Thymus (tissue), 11 donors: ENCODE measurements at regions not wholly inside any gene's neighbourhood (a gene's known extent, or its start where the extent isn't known, plus 50 kb on each side); places are given as distances from the start of the nearest gene placed in this dataset.

Experiments
- DNase-seq, 9 donors: peaks; one replicate each; pipeline ENCODE4 v3.0.0-alpha.2; 2013; ENCODE audit warnings: low spot score in 9 of 9, low read depth in 6 of 9, missing footprints in 1 of 9
- H3K27ac ChIP-seq, 2 donors: one replicate each; pipeline ENCODE4 v1.5.1; 2013; ENCODE audit warnings: control low read depth in 1 of 2, low read depth in 1 of 2, low read length in 1 of 2, mild to moderate bottlenecking in 1 of 2, moderate library complexity in 1 of 2
- H3K27me3 ChIP-seq, 2 donors: one replicate each; pipeline ENCODE4 v1.5.1; 2013; ENCODE audit warnings: low read length in 1 of 2; ENCODE audit not compliant: control insufficient read depth in 2 of 2, insufficient read depth in 1 of 2
- H3K36me3 ChIP-seq, 2 donors: one replicate each; pipeline ENCODE4 v1.5.1; 2013; ENCODE audit warnings: low read length in 1 of 2, mild to moderate bottlenecking in 1 of 2, moderate library complexity in 1 of 2; ENCODE audit not compliant: control insufficient read depth in 2 of 2, insufficient read depth in 2 of 2
- H3K4me1 ChIP-seq, 2 donors: one replicate each; pipeline ENCODE4 v1.5.1; 2013; ENCODE audit warnings: low read length in 2 of 2; ENCODE audit not compliant: control insufficient read depth in 2 of 2, insufficient read depth in 2 of 2
- H3K4me3 ChIP-seq, 2 donors: one replicate each; pipeline ENCODE4 v1.5.1; 2013; ENCODE audit warnings: low read length in 2 of 2, control low read depth in 1 of 2, mild to moderate bottlenecking in 1 of 2
- H3K9me3 ChIP-seq, 2 donors: one replicate each; pipeline ENCODE4 v1.5.1; 2013; ENCODE audit warnings: low read length in 1 of 2, mild to moderate bottlenecking in 1 of 2; ENCODE audit not compliant: control insufficient read depth in 2 of 2, insufficient read depth in 1 of 2
- WGBS: extraction: QIAGEN DNeasy Blood & Tissue Kit; methylation state at CpG from one replicate; pipeline ENCODE4 v1.1.7; 2013; 5-methylcytosine and 5-hydroxymethylcytosine counted together
- donor health status: healthy.

DNA sequence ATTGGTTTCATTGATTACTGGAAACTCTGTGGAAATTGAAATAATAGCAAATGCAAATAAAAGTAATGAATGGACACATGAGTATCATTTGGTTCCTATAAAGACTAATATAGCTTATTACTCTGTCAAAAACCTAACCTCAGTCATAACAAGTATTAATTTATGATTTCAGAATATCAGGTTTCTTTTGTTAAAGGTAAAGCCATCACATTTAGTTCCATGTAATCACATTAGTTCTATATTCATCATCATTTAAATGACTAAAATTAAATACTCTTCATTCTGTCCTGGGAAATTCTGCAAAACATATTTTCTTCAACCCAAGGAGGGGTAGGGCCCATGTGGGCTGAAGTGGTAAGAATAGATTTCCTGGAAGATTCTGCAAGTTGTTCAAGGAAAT lies 68.2 kb upstream of the ANO3 start:
- Histone ChIP-seq H3K27me3 (no peaks in the 10 kb centered on the region), H3K9me3 (no peaks in the 10 kb centered on the region), H3K4me3 (no peak overlapping the region), H3K27ac (no peak overlapping the region), H3K36me3 (no peaks in the 10 kb centered on the region), H3K4me1 (no peaks in the 10 kb centered on the region)
- DNase-seq: no peak

- H3K9me3 ChIP-seq: no peaks in the 10 kb centered on the region
- no peak overlapping the region for H3K4me3 ChIP-seq
- DNase-seq: no peak
- H3K36me3 ChIP-seq: no peaks in the 10 kb centered on the region
- H3K27ac ChIP-seq: no peak overlapping the region
- no peaks in the 10 kb centered on the region for H3K4me1 ChIP-seq
- H3K27me3 ChIP-seq: no peaks in the 10 kb centered on the region
Measured at GRCh38 chr11:26264266-26264665, 67.7 kb upstream of the ANO3 start.

GRCh38 chr11:26268980-26269660 lies 62.8 kb upstream of the ANO3 start:
- WGBS: 88% methylated on average over 7 of the region's 7 CpGs
- H3K4me1 ChIP-seq: no peaks in the 10 kb centered on the region
- H3K4me3 ChIP-seq: no peak overlapping the region
- H3K27ac ChIP-seq: no peak overlapping the region
- no peaks in the 10 kb centered on the region for H3K36me3 ChIP-seq
- no peaks in the 10 kb centered on the region for H3K27me3 ChIP-seq
- DNase-seq: no peak
- H3K9me3 ChIP-seq: no peaks in the 10 kb centered on the region

GRCh38 chr11:26271666-26272065 lies 60.3 kb upstream of the ANO3 start:
- Histone ChIP-seq H3K36me3 (no peaks in the 10 kb centered on the region), H3K4me3 (no peak overlapping the region), H3K27ac (no peak overlapping the region), H3K4me1 (no peaks in the 10 kb centered on the region), H3K9me3 (no peaks in the 10 kb centered on the region), H3K27me3 (no peaks in the 10 kb centered on the region)
- DNase-seq: no peak
- WGBS: 77% methylated on average over 2 of the region's 2 CpGs

DNA sequence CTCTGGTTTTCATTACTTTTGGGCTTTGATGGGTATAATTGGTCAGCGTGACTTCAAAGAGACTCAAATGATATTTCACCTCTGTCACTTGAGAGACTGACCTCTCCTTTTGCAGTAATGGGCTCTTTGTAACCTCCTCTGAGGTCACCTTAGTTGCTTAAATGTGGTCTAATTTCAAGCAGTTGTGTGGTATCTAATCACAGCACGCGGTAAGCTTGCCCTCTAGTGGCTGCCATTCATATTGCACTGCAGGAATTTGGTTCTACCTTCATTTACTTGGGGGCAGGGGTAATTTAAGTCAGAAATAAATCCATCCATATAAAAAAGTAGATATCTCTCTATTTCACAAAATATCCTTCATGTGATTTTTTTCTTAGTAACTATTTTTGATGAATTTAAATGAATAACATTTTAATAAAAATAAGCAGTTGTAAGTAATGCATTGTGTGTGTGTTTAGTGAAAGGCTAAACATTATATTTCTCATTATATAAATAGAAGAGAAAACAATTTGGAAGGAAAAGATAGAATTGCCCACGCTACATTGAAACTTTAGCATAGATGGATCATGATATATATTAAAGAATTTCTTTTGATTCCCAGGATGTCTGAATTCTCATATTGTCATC lies 55.0 kb upstream of the ANO3 start:
- Histone ChIP-seq H3K4me3 (no peak overlapping the region), H3K27ac (no peak overlapping the region), H3K36me3 (no peaks in the 10 kb centered on the region), H3K4me1 (no peaks in the 10 kb centered on the region), H3K9me3 (no peaks in the 10 kb centered on the region), H3K27me3 (no peaks in the 10 kb centered on the region)
- peak in 5 of 9 donors; percentile 17 to 48 (median 26) for DNase-seq
- WGBS: 5% methylated on average over 4 of the region's 4 CpGs

DNA sequence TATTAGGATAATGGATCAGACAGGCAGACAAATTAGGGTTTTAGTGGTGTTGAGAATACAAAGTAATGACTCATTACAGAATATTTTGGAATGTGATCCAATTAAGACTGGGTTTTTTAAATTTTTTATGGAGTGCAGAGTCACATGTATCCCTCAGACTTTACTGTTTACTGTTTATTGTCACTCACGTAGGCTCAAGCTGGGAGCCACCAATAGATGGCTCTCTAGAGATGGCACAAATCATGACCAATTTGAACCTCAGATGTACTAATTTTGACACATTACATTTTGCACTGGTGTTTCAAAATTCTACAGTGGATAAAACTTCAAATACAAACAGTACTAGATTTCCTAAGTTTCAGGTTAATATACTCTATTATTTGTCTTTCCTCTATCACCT lies 53.6 kb upstream of the ANO3 start:
- H3K27me3 ChIP-seq: no peaks in the 10 kb centered on the region

More for the DNA sequence above, 53.6 kb upstream of the ANO3 start:
- Histone ChIP-seq H3K36me3 (no peaks in the 10 kb centered on the region), H3K9me3 (no peaks in the 10 kb centered on the region), H3K4me1 (no peaks in the 10 kb centered on the region), H3K4me3 (no peak overlapping the region), H3K27ac (no peak overlapping the region)
- 12% methylated on average over 1 of the region's 1 CpG for WGBS
- no peak for DNase-seq
